ENCODE measurements at regions not wholly inside any gene's neighbourhood (a gene's known extent, or its start where the extent isn't known, plus 50 kb on each side); places are given as distances from the start of the nearest gene placed in this dataset.
"Not testable (repeated sequence)": the region's sequence is repeated elsewhere in the genome, so short reads cannot be mapped to it uniquely, and the experiment has no call there.

DNA sequence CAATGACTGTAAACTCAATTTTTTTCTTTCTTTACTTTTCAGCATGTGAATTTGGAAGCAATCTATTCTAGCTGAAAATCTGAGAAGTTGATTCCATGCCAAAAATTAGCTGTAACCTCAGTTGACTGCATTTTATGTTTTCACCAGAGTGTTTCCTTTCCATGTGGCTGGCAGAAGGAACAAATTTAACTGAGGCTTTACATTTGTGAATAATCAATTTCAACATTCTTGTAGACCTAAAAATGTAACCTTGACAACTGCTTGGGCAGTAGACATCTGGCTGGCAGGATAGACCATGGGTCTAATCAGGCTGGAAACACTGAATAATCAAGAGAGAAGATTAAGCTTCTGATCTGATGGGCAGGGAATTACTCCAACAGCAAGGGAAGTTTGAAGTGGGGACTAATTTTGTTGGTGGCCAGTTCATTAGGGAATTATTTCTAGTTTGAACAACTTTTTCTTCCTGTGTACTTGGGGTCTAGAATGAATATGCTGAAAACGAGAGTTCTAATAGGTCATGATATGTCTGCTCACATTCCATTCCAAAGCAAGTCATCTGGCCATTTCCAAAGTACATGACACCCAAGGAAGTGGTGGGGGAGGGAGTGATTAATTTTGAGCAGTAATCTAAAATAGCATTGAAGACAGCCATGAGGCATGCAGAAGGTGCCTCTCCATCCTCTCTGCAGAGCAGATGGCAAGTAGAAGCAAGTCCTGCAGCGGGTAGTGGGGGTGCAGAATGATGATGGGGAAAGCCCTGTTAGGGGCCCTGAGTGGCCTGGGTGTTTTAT is 68.2 kb downstream of the ATP23 start:
- H3K9me3 ChIP-seq (replicated peaks in 1 of 11): peaks cover 0 to 7% (median 0%) of the 10 kb centered on the region in 11 experiments; a peak in 1 of 22 replicates
- H3K9ac ChIP-seq: no peak overlapping the region
- no peaks in the 10 kb centered on the region for H4K20me1 ChIP-seq
- H3K4me1 ChIP-seq: no peaks in the 10 kb centered on the region
- no peak overlapping the region for H3K4me3 ChIP-seq
- no peak for TF ChIP-seq Cebpa-rat (IDR thresholded peaks at IDR 0.05)
- H3K4me2 ChIP-seq: no peak overlapping the region
- no peak overlapping the region for H3K27ac ChIP-seq
- H3K36me3 ChIP-seq: no peaks in the 10 kb centered on the region
- H3K27me3 ChIP-seq: no peaks in the 10 kb centered on the region

DNA sequence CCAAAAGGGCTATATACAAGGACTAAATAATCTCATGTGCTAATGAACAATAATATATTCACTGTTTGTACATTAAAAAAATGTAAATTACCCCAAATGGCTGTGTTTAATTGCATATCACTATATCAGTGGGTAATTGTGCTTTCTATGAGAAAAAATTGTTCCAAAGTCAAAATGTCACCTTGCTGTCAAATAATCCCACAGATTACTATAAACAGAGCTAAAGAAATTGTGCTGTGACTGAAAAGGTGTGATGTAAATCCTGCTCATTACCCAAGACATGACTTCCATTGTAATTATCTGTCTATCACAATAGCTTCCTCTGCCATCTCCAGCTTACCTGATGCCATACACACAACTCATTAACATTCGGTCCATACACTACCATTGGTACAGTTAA is 70.3 kb downstream of the ATP23 start:
- Histone ChIP-seq H3K36me3 (no peaks in the 10 kb centered on the region), H3K27ac (no peak overlapping the region), H4K20me1 (no peaks in the 10 kb centered on the region), H3K9me3 (replicated peaks in 1 of 11) (peaks cover 0 to 7% (median 0%) of the 10 kb centered on the region in 11 experiments; a peak in 1 of 22 replicates), H3K4me1 (no peaks in the 10 kb centered on the region), H3K4me3 (no peak overlapping the region), H3K4me2 (no peak overlapping the region), H3K27me3 (no peaks in the 10 kb centered on the region), H3K9ac (no peak overlapping the region)
- no peak for TF ChIP-seq Cebpa-rat (IDR thresholded peaks at IDR 0.05)

DNA sequence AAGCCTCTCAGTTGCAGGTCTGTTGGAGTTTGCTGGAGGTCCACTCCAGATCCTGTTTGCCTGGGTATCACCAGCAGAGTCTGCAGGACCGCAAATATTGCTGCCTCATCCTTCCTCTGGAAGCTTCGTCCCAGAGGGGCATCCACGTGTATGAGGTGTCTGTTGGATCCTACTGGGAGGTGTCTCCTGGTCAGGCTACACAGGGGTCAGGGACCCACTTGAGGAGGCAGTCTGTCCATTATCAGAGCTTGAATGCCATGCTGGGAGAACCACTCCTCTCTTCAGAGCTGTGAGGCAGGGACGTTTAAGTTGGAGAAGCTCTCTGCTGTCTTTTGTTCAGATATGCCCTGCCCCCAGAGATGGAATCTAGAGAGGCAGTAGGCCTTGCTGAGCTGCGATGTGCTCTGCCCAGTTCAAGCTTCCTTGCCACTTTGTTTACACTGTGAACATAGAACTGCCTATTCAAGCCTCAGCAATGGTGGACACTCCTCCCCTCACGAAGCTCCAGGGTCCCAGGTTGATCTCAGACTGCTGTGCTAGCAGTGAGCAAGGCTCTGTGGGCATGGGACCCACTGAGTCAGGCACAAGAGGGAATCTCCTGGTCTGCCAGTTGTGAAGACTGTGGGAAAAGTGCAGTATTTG is 81.1 kb downstream of the ATP23 start:
- H3K27me3 ChIP-seq, H3K27ac ChIP-seq, H3K9ac ChIP-seq, H3K4me3 ChIP-seq, H3K4me2 ChIP-seq, H3K4me1 ChIP-seq, H4K20me1 ChIP-seq, H3K36me3 ChIP-seq: not testable (repeated sequence)
- peaks cover 29 to 59% (median 47%) of the 10 kb centered on the region in 11 experiments for H3K9me3 ChIP-seq (replicated peaks in 1 of 11)

DNA sequence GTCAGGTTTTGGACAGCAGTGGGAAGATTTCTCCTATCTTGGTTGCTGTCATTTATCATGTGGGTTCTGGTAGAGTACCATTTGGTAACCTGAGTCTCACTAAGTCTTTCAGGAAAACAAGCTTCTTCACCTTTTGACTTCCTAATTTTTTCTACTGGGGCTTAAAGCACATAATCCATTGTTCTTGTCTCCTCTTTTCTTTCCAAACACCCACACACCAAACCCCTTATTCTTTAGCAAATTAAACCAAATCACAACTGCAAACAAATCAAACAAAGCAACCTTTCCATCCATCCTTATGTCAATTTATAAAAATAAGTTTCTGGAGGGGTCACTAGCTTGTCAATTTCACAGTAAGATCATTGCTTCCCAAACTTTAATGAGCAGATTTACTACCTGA is 84.1 kb downstream of the ATP23 start:
- Histone ChIP-seq H3K4me3 (no peak overlapping the region), H3K36me3 (0 out of 22 replicates have a peak, but pooled peaks cover 0 to 3% (median 0%) of the 10 kb centered on the region in 11 experiments), H3K4me2 (no peak overlapping the region), H3K27ac (no peak overlapping the region), H3K9ac (no peak overlapping the region), H3K4me1 (peaks cover 0 to 6% (median 0%) of the 10 kb centered on the region in 10 experiments; a peak in 6 of 20 replicates), H3K9me3 (replicated peaks in 1 of 11) (peaks cover 14 to 54% (median 39%) of the 10 kb centered on the region in 11 experiments), H3K27me3 (no peaks in the 10 kb centered on the region), H4K20me1 (no peaks in the 10 kb centered on the region)
- no peak for TF ChIP-seq Cebpa-rat (IDR thresholded peaks at IDR 0.05)

DNA sequence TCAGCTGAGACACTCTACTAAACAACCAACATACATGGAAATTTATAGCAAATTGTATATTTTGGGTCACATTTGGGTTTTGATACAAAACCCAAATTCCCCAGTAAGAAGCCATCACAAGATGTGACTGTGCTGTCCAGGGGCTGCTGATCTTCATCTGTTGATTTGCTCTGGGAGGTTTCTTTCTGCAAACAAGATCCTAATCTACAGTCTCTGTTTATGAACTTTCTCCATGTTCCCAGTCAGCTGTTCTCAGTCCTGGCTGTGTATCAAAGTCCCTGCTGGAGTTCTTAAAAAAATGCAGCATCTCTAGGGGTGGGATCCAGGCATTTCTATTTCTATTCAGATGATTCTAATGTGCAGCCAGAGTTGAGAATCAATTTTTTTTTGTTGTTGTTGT is 85.1 kb downstream of the ATP23 start:
- TF ChIP-seq Cebpa-rat (IDR thresholded peaks at IDR 0.05): no peak
- Histone ChIP-seq H3K9me3 (replicated peaks in 1 of 11) (peaks cover 14 to 53% (median 42%) of the 10 kb centered on the region in 11 experiments), H3K4me2 (no peak overlapping the region), H3K36me3 (0 out of 22 replicates have a peak, but pooled peaks cover 0 to 3% (median 0%) of the 10 kb centered on the region in 11 experiments), H3K27me3 (no peaks in the 10 kb centered on the region), H3K4me3 (no peak overlapping the region), H3K9ac (no peak overlapping the region), H4K20me1 (no peaks in the 10 kb centered on the region), H3K27ac (no peak overlapping the region), H3K4me1 (peaks cover 0 to 12% (median 0%) of the 10 kb centered on the region in 10 experiments; a peak in 6 of 20 replicates)

DNA sequence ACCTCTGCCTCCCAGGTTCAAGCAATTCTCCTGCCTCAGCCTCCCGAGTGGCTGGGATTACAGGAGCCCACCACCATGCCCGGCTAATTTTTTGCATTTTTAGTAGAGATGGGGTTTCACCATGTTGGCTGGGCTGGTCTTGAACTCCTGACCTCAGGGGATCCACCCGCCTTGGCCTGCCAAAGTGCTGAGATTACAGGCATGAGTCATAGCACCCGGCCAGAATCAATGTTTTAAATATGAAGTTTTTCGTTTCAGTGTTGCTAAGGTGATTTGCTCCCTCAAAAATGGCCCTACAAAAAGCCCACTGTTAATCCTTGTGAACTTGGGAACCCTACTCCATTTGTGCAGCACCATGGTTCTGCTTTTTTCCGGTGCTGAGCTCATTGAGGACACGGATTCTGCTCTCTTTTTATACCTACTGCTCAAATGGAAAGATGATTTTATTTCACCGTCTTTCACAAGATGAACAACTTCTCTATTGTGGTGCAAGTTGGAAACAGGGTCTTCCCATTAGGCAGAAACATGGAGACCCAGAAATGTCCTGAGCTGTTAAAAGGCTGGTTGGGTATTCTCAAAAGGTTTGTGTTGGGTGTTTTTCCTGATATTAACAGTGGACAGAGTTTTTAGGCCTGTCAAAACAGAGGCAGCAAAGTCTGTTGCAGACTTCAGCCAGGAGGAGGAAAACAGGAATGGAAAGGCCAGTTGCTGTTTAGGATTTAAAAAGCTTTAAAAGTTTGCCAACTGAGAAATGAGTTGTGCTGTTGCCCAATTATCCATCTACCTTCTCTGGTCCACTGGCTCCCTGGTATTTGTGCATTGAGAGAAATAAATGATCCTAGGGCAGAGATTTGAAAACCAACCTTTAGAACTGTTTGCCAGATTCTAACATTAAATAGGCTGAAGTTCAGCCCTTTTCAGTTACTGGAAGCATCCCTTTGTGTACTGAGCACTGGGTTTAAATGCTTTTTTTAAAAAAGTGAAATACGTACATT is 85.8 kb downstream of the ATP23 start:
- H3K4me1 ChIP-seq: peaks cover 0 to 12% (median 0%) of the 10 kb centered on the region in 10 experiments; a peak in 6 of 20 replicates
- H3K27me3 ChIP-seq: no peaks in the 10 kb centered on the region
- TF ChIP-seq Cebpa-rat (IDR thresholded peaks at IDR 0.05): no peak
- H3K36me3 ChIP-seq: 0 out of 22 replicates have a peak, but pooled peaks cover 0 to 3% (median 0%) of the 10 kb centered on the region in 11 experiments
- H4K20me1 ChIP-seq: no peaks in the 10 kb centered on the region
- peaks cover 18 to 59% (median 44%) of the 10 kb centered on the region in 11 experiments for H3K9me3 ChIP-seq (replicated peaks in 1 of 11)
- no peak overlapping the region for H3K27ac ChIP-seq
- H3K9ac ChIP-seq: no peak overlapping the region
- no peak overlapping the region for H3K4me2 ChIP-seq
- H3K4me3 ChIP-seq: no peak overlapping the region

DNA sequence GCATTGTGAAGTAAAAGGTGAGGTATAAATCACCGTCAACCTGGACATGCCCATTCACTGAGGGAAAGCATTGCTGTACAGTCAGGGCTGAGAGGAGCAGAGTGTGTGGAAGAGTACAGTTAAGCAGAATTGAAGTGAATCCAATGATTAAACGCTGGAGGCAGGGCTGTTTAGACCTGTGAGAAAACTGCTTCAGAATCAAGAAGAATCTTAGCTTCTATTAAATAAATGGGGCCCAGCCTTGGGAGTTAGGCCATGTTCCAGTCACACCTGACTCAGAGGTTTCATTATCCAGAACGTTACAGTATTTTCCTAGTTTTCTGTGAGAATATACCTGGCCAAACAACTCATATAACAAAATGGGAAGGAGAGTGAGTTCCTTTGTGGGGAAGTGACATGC is 86.9 kb downstream of the ATP23 start:
- Histone ChIP-seq H4K20me1 (no peaks in the 10 kb centered on the region), H3K27ac (no peak overlapping the region), H3K9ac (no peak overlapping the region), H3K4me2 (no peak overlapping the region), H3K4me1 (peaks cover 0 to 12% (median 0%) of the 10 kb centered on the region in 10 experiments; a peak in 6 of 20 replicates), H3K36me3 (0 out of 22 replicates have a peak, but pooled peaks cover 0 to 3% (median 0%) of the 10 kb centered on the region in 11 experiments), H3K27me3 (no peaks in the 10 kb centered on the region), H3K4me3 (no peak overlapping the region), H3K9me3 (replicated peaks in 1 of 11) (peaks cover 24 to 58% (median 46%) of the 10 kb centered on the region in 11 experiments)
- no peak for TF ChIP-seq Cebpa-rat (IDR thresholded peaks at IDR 0.05)

DNA sequence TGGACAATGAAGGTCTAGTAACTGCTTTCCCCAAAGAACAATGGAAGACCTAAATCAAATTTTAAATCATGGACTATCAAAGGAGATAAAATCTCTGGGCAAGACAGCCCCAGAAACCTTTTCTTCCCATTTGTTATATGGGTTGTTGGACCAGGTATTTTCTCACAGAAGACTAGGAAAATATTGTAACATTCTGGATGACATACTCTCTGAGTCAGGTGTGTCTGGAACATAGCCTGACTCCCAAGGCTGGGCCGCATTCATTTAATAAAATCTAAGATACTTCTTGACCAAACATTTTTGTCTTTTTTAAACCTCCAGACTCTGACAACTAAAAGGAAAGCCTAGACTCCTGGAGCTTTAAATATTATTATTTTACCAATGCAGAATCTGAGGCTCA is 87.9 kb downstream of the ATP23 start:
- H3K4me1 ChIP-seq: peaks cover 0 to 15% (median 0%) of the 10 kb centered on the region in 10 experiments; a peak in 6 of 20 replicates
- 0 out of 22 replicates have a peak, but pooled peaks cover 0 to 3% (median 0%) of the 10 kb centered on the region in 11 experiments for H3K36me3 ChIP-seq
- no peak overlapping the region for H3K27ac ChIP-seq
- H3K4me2 ChIP-seq: no peak overlapping the region
- H3K9ac ChIP-seq: no peak overlapping the region
- no peak for TF ChIP-seq Cebpa-rat (IDR thresholded peaks at IDR 0.05)
- H3K9me3 ChIP-seq (replicated peaks in 1 of 11): peaks cover 27 to 64% (median 50%) of the 10 kb centered on the region in 11 experiments
- no peaks in the 10 kb centered on the region for H4K20me1 ChIP-seq
- no peak overlapping the region for H3K4me3 ChIP-seq
- H3K27me3 ChIP-seq: no peaks in the 10 kb centered on the region
